WTC11 (cell line): ENCODE measurements at regions not wholly inside any gene's neighbourhood (a gene's known extent, or its start where the extent isn't known, plus 50 kb on each side); places are given as distances from the start of the nearest gene placed in this dataset.
"Not testable (repeated sequence)": the region's sequence is repeated elsewhere in the genome, so short reads cannot be mapped to it uniquely, and the experiment has no call there.

Experiments
- ATAC-seq: fragments of 200-7000 bp; cut with Tn5 transposase; 2 replicates; pipeline ENCODE4 v1.10.0; 2021; ENCODE audit warnings: mild to moderate bottlenecking, moderate library complexity
- CTCF ChIA-PET: fragments of 300-600 bp; sonication (Branson Sonifier 250); formaldehyde crosslinking; loops from one replicate; lab custom pipeline; 2021; ENCODE audit warnings: antibody characterized with exemption; lab: Charles Lee
- POLR2A ChIA-PET: fragments of 350-600 bp; sonication (Branson Sonifier 250); formaldehyde crosslinking; loops from one replicate; lab custom pipeline; 2021; ENCODE audit warnings: antibody characterized with exemption; lab: Charles Lee
- DNase-seq: peaks from one replicate; pipeline ENCODE4 v3.0.0; 2021; ENCODE audit warnings: low spot score
- H3K27ac Mint-ChIP-seq: 2 replicates; pipeline ENCODE4 v1.8.0; 2021; ENCODE audit warnings: mixed read lengths
- H3K27me3 Mint-ChIP-seq: 2 replicates; pipeline ENCODE4 v1.8.0; 2021; ENCODE audit warnings: low read depth, mild to moderate bottlenecking, moderate library complexity, mixed read lengths
- H3K36me3 Mint-ChIP-seq: 2 replicates; pipeline ENCODE4 v1.8.0; 2021; ENCODE audit warnings: mixed read lengths
- H3K4me1 Mint-ChIP-seq: 2 replicates; pipeline ENCODE4 v1.8.0; 2022; ENCODE audit warnings: mixed read lengths
- H3K4me3 Mint-ChIP-seq: 2 replicates; pipeline ENCODE4 v1.8.0; 2021; ENCODE audit warnings: mild to moderate bottlenecking, moderate library complexity, mixed read lengths
- H3K9me3 Mint-ChIP-seq: 2 replicates; pipeline ENCODE4 v1.8.0; 2021; ENCODE audit warnings: mixed read lengths
- FOXP1 ChIP-seq: sonication (generic); formaldehyde crosslinking; IDR thresholded peaks from 2 replicates; pipeline ENCODE4 v1.8.0; 2022; ENCODE audit warnings: missing genetic modification reagents, mild to moderate bottlenecking, moderate library complexity, borderline replicate concordance
- HMGA2 ChIP-seq: fragments of 250-450 bp; sonication (Bioruptor Pico); IDR thresholded peaks from 2 replicates; pipeline ENCODE4 v1.4.0; 2021; ENCODE audit warnings: mild to moderate bottlenecking, moderate library complexity
- KAT7 ChIP-seq: sonication (generic); formaldehyde crosslinking; IDR thresholded peaks from 2 replicates; pipeline ENCODE4 v1.8.1; 2023; ENCODE audit warnings: missing genetic modification reagents, mild to moderate bottlenecking, borderline replicate concordance
- NFATC4 ChIP-seq: fragments of 250-450 bp; sonication (Bioruptor Pico); IDR thresholded peaks from 2 replicates; pipeline ENCODE4 v1.9.0; 2021; ENCODE audit warnings: mild to moderate bottlenecking
- NR2C2 ChIP-seq: sonication (generic); formaldehyde crosslinking; IDR thresholded peaks from 2 replicates; pipeline ENCODE4 v1.8.0; 2022; ENCODE audit warnings: mild to moderate bottlenecking, missing genetic modification reagents
- RELA ChIP-seq: sonication (generic); formaldehyde crosslinking; IDR thresholded peaks from 2 replicates; pipeline ENCODE4 v1.8.1; 2022; ENCODE audit warnings: missing genetic modification reagents, mild to moderate bottlenecking, borderline replicate concordance
- SP1 ChIP-seq: sonication (generic); formaldehyde crosslinking; conservative IDR thresholded peaks from 2 replicates; pipeline ENCODE4 v1.8.1; 2022; ENCODE audit warnings: missing genetic modification reagents
- TCF7 ChIP-seq: sonication (generic); formaldehyde crosslinking; IDR thresholded peaks from 2 replicates; pipeline ENCODE4 v1.8.0; 2022; ENCODE audit warnings: mild to moderate bottlenecking, low read depth, missing genetic modification reagents, moderate library complexity
- TEAD4 ChIP-seq: sonication (generic); formaldehyde crosslinking; IDR thresholded peaks from 2 replicates; pipeline ENCODE4 v1.8.0; 2022; ENCODE audit warnings: mild to moderate bottlenecking, missing genetic modification reagents
- ZBTB21 ChIP-seq: sonication (generic); formaldehyde crosslinking; IDR thresholded peaks from 2 replicates; pipeline ENCODE4 v1.8.1; 2023; ENCODE audit warnings: mild to moderate bottlenecking, missing genetic modification reagents, borderline replicate concordance
- ZNF121 ChIP-seq: sonication (generic); formaldehyde crosslinking; IDR thresholded peaks from 2 replicates; pipeline ENCODE4 v1.8.0; 2023; ENCODE audit warnings: missing genetic modification reagents
- ZNF317 ChIP-seq: sonication (generic); formaldehyde crosslinking; IDR thresholded peaks from 2 replicates; pipeline ENCODE4 v1.8.1; 2023; ENCODE audit warnings: low read depth, mild to moderate bottlenecking, moderate library complexity, missing genetic modification reagents, borderline replicate concordance
- TF ChIP-seq, protein P1 (sequence below): sonication (generic); formaldehyde crosslinking; IDR thresholded peaks from 2 replicates; pipeline ENCODE4 v1.8.0; 2023; ENCODE audit warnings: missing genetic modification reagents
- TF ChIP-seq, protein P2 (sequence below): fragments of 250-450 bp; sonication (Bioruptor Pico); IDR thresholded peaks from 2 replicates; pipeline ENCODE4 v1.8.0; 2021; ENCODE audit warnings: mild to moderate bottlenecking
- TF ChIP-seq, protein P3 (sequence below): sonication (generic); formaldehyde crosslinking; IDR thresholded peaks from 2 replicates; pipeline ENCODE4 v1.8.1; 2022; ENCODE audit warnings: mild to moderate bottlenecking, moderate library complexity, missing genetic modification reagents
- TF ChIP-seq, protein P4 (sequence below): fragments of 250-450 bp; sonication (Bioruptor Pico); conservative IDR thresholded peaks from 2 replicates; pipeline ENCODE4 v1.9.0; 2021; ENCODE audit warnings: mild to moderate bottlenecking
- TF ChIP-seq, protein P5 (sequence below): fragments of 250-450 bp; sonication (Bioruptor Pico); IDR thresholded peaks from 2 replicates; pipeline ENCODE4 v1.9.0; 2021; ENCODE audit warnings: mild to moderate bottlenecking

DNA sequence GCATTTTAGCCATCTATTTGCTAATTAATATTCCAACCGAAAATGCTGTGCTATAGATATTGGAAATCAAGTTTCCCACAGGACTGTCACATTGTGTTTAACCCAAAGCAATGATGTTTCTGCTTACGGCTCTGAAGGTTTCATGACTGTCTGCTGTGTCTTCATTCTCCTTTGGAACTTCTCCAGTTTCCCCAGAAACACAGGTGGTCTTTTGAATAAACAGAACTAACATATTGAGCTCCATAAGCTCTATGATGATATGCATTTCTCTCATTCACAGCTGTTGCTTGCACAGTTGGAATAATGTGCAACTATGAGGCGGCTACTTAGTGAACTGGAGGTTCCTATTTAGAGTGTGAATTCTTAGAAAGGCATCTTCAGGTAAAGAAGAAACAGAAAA, 266.0 kb upstream of the ID4 start:
- ATAC-seq (no peak), DNase-seq (no peak)
- H3K4me1 Mint-ChIP-seq, result peaks cover 6% of the 10 kb centered on the region
- no peak overlapping the region for H3K4me3 Mint-ChIP-seq
- ChIA-PET CTCF (interaction anchor here (2.2 kb wide), 1 partner anchor 546 kb away, joined by 4 read pairs; no protein-coding TSS in a partner anchor), POLR2A (no interaction called here)
- TF ChIP-seq ZNF317 (CRISPR knock-in tag) (no peak), FOXP1 (CRISPR knock-in tag) (no peak), ZNF121 (CRISPR knock-in tag) (no peak), TCF7 (CRISPR knock-in tag) (no peak)
- TF ChIP-seq, protein P1, sequence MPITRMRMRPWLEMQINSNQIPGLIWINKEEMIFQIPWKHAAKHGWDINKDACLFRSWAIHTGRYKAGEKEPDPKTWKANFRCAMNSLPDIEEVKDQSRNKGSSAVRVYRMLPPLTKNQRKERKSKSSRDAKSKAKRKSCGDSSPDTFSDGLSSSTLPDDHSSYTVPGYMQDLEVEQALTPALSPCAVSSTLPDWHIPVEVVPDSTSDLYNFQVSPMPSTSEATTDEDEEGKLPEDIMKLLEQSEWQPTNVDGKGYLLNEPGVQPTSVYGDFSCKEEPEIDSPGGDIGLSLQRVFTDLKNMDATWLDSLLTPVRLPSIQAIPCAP (CRISPR knock-in tag), result no peak
- H3K27ac Mint-ChIP-seq, result no peak overlapping the region
- H3K27me3 Mint-ChIP-seq, result no peaks in the 10 kb centered on the region
- H3K9me3 Mint-ChIP-seq, result peaks cover 13% of the 10 kb centered on the region
- H3K36me3 Mint-ChIP-seq, result peaks cover 4% of the 10 kb centered on the region; the same call in 1 of the 2 replicates

DNA sequence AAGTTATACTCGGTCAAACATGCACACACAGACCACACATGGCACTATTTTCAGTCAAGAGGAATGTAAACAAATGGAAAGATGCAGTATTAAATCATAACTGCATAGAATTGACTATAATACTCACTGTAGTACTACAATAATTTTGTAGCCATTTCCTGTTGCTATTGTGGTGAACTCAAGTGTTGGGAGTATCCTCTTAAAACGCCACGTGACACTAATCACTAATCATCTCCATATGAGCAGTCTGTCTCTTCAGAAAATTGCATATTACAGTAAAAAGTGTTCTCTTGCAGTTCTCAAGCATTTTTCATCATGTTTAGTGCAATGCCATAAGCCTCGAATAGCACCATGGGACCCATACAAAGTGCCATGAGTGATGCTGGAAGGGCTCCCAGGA, 258.7 kb upstream of the ID4 start:
- TF ChIP-seq ZBTB21 (no peak), RELA (CRISPR knock-in tag) (no peak), NR2C2 (CRISPR knock-in tag) (no peak), SP1 (CRISPR knock-in tag) (no peak), NFATC4 (CRISPR knock-in tag) (no peak), HMGA2 (CRISPR knock-in tag) (no peak), FOXP1 (CRISPR knock-in tag) (no peak), TEAD4 (no peak), KAT7 (CRISPR knock-in tag) (no peak)
- TF ChIP-seq, protein P2, sequence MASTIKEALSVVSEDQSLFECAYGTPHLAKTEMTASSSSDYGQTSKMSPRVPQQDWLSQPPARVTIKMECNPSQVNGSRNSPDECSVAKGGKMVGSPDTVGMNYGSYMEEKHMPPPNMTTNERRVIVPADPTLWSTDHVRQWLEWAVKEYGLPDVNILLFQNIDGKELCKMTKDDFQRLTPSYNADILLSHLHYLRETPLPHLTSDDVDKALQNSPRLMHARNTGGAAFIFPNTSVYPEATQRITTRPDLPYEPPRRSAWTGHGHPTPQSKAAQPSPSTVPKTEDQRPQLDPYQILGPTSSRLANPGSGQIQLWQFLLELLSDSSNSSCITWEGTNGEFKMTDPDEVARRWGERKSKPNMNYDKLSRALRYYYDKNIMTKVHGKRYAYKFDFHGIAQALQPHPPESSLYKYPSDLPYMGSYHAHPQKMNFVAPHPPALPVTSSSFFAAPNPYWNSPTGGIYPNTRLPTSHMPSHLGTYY (CRISPR knock-in tag), result no peak
- TF ChIP-seq, protein P3, sequence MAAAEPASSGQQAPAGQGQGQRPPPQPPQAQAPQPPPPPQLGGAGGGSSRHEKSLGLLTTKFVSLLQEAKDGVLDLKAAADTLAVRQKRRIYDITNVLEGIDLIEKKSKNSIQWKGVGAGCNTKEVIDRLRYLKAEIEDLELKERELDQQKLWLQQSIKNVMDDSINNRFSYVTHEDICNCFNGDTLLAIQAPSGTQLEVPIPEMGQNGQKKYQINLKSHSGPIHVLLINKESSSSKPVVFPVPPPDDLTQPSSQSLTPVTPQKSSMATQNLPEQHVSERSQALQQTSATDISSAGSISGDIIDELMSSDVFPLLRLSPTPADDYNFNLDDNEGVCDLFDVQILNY (CRISPR knock-in tag), result no peak
- TF ChIP-seq, protein P4, sequence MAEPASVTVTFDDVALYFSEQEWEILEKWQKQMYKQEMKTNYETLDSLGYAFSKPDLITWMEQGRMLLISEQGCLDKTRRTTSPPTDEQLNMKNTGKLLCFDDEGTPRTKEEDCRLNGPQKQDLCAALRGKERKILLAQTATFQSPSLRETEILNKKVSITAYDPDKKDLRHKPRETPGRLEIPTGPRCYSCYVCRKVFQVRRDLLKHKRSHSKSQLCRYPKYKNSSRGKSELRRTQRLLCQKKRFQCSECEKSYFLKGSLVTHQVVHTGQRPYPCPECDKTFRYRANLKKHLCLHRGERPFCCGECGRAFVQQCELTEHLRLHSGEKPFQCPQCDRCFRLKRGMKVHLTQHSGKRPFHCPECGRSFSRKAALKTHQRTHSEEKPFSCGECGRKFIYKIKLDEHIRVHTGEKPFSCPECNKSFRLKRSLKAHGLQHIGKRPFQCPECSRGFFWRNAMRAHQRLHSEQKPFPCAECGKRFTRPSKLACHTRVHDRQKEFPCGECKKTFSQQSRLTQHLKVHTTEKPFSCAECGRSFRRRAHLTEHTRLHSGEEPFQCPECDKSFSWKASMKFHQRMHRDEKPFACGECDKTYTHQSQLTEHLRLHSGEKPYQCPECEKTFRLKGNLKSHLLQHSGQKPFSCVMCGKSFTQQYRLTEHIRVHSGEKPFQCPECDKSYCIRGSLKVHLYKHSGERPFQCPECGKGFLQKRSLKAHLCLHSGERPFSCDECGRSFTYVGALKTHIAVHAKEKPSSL (CRISPR knock-in tag), result no peak
- TF ChIP-seq, protein P5, sequence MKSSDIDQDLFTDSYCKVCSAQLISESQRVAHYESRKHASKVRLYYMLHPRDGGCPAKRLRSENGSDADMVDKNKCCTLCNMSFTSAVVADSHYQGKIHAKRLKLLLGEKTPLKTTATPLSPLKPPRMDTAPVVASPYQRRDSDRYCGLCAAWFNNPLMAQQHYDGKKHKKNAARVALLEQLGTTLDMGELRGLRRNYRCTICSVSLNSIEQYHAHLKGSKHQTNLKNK (CRISPR knock-in tag), result no peak
- Mint-ChIP-seq H3K27me3 (no peaks in the 10 kb centered on the region), H3K4me1 (no peaks in the 10 kb centered on the region), H3K27ac (no peak overlapping the region), H3K4me3 (no peak overlapping the region), H3K9me3 (peaks cover 13% of the 10 kb centered on the region), H3K36me3 (peaks cover 4% of the 10 kb centered on the region; the same call in 1 of the 2 replicates)
- DNase-seq, result no peak
- no peak for ATAC-seq
- ChIA-PET POLR2A (no interaction called here), CTCF (no interaction called here)

DNA sequence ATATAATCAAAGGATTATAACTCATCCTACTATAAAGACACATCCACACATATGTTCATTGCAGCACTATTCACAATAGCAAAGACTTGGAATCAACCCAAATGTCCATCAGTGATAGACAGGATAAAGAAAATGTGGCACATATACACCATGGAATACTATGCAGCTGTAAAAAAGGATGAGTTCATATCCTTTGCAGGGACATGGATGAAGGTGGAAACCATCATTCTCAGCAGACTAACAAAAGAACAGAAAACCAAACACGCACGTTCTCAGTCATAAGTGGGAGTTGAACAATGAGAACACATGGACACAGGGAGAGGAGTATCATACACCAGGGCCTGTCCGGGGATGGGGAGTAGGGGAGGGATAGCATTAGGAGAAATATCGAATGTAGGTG, 253.0 kb upstream of the ID4 start:
- CTCF ChIA-PET, POLR2A ChIA-PET, H3K27ac Mint-ChIP-seq, DNase-seq, ATAC-seq, H3K4me1 Mint-ChIP-seq, H3K27me3 Mint-ChIP-seq, H3K36me3 Mint-ChIP-seq, H3K9me3 Mint-ChIP-seq, H3K4me3 Mint-ChIP-seq: not testable (repeated sequence)
